ENCODE measurements at regions not wholly inside any gene's neighbourhood (a gene's known extent, or its start where the extent isn't known, plus 50 kb on each side); places are given as distances from the start of the nearest gene placed in this dataset.

DNA sequence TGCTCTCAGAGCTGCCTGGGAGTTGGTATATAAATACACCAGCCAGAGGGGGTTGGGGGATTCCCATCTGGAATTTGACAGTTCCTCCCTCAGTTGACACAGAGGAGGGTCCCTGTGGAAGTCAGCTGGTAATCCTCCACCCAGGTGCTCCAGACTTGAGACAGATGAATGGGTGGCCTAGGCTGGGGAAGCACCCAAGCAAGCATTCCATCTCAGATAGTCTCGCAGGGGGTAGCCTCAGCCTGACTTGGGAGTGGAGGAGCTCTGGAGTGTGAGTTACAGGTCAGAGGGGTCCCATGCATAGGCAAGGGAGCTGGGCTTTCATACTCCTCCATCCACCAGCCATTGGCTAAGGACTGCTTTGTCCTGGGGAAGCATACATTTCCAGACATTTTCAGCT lies 229.3 kb upstream of the BCOR start:
- DNase-seq, result no peak
- Mint-ChIP-seq H3K36me3 (ENCODE audit: insufficient read depth, unreplicated experiment) (peaks cover 4% of the 10 kb centered on the region), H3K27ac (ENCODE audit: unreplicated experiment) (no peak overlapping the region), H3K9me3 (ENCODE audit: low read depth, unreplicated experiment) (no peaks in the 10 kb centered on the region), H3K4me1 (ENCODE audit: low read depth, unreplicated experiment) (no peaks in the 10 kb centered on the region), H3K27me3 (ENCODE audit: unreplicated experiment) (no peaks in the 10 kb centered on the region), H3K4me3 (ENCODE audit: low read depth, unreplicated experiment) (no peak overlapping the region)
- intact Hi-C loops (cut with micrococcal nuclease; ENCODE audit: unreplicated experiment), result no loop called here
- CTCF ChIA-PET, result interaction anchor here (0.6 kb wide), 1 partner anchor 47 kb away, joined by 3 read pairs; no protein-coding TSS in a partner anchor
- TF ChIP-seq, protein P1, sequence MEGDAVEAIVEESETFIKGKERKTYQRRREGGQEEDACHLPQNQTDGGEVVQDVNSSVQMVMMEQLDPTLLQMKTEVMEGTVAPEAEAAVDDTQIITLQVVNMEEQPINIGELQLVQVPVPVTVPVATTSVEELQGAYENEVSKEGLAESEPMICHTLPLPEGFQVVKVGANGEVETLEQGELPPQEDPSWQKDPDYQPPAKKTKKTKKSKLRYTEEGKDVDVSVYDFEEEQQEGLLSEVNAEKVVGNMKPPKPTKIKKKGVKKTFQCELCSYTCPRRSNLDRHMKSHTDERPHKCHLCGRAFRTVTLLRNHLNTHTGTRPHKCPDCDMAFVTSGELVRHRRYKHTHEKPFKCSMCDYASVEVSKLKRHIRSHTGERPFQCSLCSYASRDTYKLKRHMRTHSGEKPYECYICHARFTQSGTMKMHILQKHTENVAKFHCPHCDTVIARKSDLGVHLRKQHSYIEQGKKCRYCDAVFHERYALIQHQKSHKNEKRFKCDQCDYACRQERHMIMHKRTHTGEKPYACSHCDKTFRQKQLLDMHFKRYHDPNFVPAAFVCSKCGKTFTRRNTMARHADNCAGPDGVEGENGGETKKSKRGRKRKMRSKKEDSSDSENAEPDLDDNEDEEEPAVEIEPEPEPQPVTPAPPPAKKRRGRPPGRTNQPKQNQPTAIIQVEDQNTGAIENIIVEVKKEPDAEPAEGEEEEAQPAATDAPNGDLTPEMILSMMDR (IDR thresholded peaks at IDR 0.05; ENCODE audit: unreplicated experiment), result no peak
- BruUV-seq (replicated peaks), result no TSS peak

DNA sequence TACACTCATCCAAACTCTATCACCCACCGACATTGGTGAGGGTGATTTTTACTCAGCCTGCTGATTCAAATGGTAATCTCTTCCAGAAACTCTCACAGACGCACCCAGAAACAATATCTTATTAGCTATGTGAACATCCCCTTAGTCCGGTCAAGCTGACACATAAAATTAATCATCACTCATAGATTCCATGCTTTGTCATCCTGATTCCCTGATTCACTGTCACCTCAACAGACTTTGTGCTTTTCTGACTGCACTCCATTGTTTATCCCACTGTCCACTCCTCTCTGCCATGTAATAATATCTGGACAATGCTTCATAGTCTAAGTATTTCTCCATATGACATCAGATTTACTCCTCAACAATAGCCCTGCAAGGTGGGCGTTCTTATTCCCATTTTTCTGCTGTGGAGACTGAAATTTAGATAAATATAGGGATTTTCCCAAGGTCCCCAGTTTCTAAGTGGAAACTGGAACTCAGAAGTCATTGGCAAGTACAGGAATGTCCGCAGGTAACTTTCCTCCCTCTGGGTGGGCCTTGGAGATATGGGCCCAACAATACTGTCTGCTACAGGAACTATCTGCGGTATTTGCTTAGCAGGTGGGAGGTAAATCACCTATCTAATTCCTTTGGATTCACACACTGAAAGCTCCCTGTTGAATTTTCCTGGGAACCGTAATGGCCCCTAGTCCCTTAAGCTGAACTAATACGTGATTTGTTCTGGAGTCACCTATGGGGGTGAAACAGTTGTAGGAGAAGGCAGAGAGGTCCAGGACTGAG lies 228.6 kb upstream of the BCOR start:
- Mint-ChIP-seq H3K9me3 (ENCODE audit: low read depth, unreplicated experiment) (no peaks in the 10 kb centered on the region), H3K27me3 (ENCODE audit: unreplicated experiment) (peaks cover 5% of the 10 kb centered on the region), H3K4me3 (ENCODE audit: low read depth, unreplicated experiment) (no peak overlapping the region), H3K27ac (ENCODE audit: unreplicated experiment) (no peak overlapping the region), H3K36me3 (ENCODE audit: insufficient read depth, unreplicated experiment) (peaks cover 4% of the 10 kb centered on the region), H3K4me1 (ENCODE audit: low read depth, unreplicated experiment) (no peaks in the 10 kb centered on the region)
- CTCF ChIA-PET, result no interaction called here
- TF ChIP-seq, protein P1 (IDR thresholded peaks at IDR 0.05; ENCODE audit: unreplicated experiment), result no peak
- BruUV-seq (replicated peaks), result no TSS peak
- DNase-seq, result no peak
- intact Hi-C loops (cut with micrococcal nuclease; ENCODE audit: unreplicated experiment), result no loop called here

DNA sequence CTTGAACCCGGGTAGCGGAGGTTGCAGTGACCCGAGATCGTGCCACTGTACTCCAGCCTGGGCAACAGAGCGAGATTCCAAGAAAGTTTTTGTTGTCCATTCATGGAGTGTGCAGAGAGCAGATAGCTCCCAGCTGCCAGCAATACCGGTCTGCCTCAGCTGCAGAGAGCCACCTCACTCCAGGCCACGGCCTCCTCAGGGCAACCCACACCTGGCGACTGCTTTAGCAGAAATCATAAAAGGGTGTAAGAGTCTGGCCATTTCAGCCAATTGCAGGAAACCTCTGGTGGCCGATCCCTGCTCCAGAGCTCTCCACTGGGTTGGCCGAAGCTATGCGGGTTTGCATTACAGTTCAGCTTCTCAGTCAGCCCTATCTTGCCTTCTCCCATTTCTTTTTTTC lies 227.4 kb upstream of the BCOR start:
- H3K4me1 Mint-ChIP-seq (ENCODE audit: low read depth, unreplicated experiment), result no peaks in the 10 kb centered on the region
- CTCF ChIA-PET, result no interaction called here
- TF ChIP-seq, protein P1 (IDR thresholded peaks at IDR 0.05; ENCODE audit: unreplicated experiment), result no peak

DNA sequence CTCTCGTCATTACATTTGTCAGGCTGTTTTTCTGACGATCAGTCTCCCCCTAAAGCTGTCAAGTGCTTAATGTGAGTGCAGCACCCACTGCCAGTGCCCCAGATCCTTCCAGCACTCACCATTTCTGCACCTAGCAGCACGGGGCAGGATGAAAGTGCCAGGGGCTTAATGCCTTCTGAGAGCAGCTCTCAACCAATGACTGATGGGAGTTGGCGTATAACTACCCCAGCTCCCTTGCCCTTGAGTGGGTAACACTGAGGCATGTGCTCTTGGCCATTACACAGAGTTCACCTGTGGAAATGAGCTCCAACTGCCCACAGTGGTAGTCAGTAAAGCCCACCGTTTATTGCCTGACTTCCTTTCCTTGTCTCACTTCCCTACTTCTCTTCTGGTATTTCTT lies 226.2 kb upstream of the BCOR start:
- no peak for DNase-seq
- no peaks in the 10 kb centered on the region for H3K4me1 Mint-ChIP-seq (ENCODE audit: low read depth, unreplicated experiment)
- BruUV-seq (replicated peaks), result no TSS peak
- H3K9me3 Mint-ChIP-seq (ENCODE audit: low read depth, unreplicated experiment), result no peaks in the 10 kb centered on the region
- no peak overlapping the region for H3K4me3 Mint-ChIP-seq (ENCODE audit: low read depth, unreplicated experiment)
- intact Hi-C loops (cut with micrococcal nuclease; ENCODE audit: unreplicated experiment), result no loop called here
- CTCF ChIA-PET, result no interaction called here
- TF ChIP-seq, protein P1 (IDR thresholded peaks at IDR 0.05; ENCODE audit: unreplicated experiment), result no peak
- H3K36me3 Mint-ChIP-seq (ENCODE audit: insufficient read depth, unreplicated experiment), result peaks cover 4% of the 10 kb centered on the region
- peaks cover 17% of the 10 kb centered on the region for H3K27me3 Mint-ChIP-seq (ENCODE audit: unreplicated experiment)
- no peak overlapping the region for H3K27ac Mint-ChIP-seq (ENCODE audit: unreplicated experiment)

More for the DNA sequence above, 227.4 kb upstream of the BCOR start:
- Mint-ChIP-seq H3K36me3 (ENCODE audit: insufficient read depth, unreplicated experiment) (peaks cover 4% of the 10 kb centered on the region), H3K27ac (ENCODE audit: unreplicated experiment) (no peak overlapping the region), H3K4me3 (ENCODE audit: low read depth, unreplicated experiment) (no peak overlapping the region), H3K9me3 (ENCODE audit: low read depth, unreplicated experiment) (no peaks in the 10 kb centered on the region), H3K27me3 (ENCODE audit: unreplicated experiment) (peaks cover 17% of the 10 kb centered on the region)
- no TSS peak for BruUV-seq (replicated peaks)
- intact Hi-C loops (cut with micrococcal nuclease; ENCODE audit: unreplicated experiment), result no loop called here
- no peak for DNase-seq
